IMR-90 (cell line): ENCODE measurements at regions not wholly inside any gene's neighbourhood (a gene's known extent, or its start where the extent isn't known, plus 50 kb on each side); places are given as distances from the start of the nearest gene placed in this dataset.

Source experiments
- ATAC-seq: fragments of 200-7000 bp; cut with Tn5 transposase; 2 replicates; pipeline ENCODE4 v1.9.1; 2020; ENCODE audit warnings: low read depth, mild to moderate bottlenecking, moderate library complexity
- BruUV-seq: library from RNA; stranded (reverse); fragments of 400-500 nt; replicated peaks from 2 replicates; lab custom pipeline; 2021; lab: Mats Ljungman, UMichigan
- CTCF ChIA-PET: fragments of 300-600 bp; formaldehyde crosslinking; extraction: SDS; loops from one replicate; lab custom pipeline; 2021; ENCODE audit warnings: antibody characterized with exemption; lab: Yijun Ruan, JAX
- POLR2A ChIA-PET: fragments of 300-600 bp; sonication (Branson Sonifier 250); formaldehyde crosslinking; loops from one replicate; lab custom pipeline; 2022; ENCODE audit warnings: antibody characterized with exemption; ENCODE audit not compliant: unreplicated experiment; lab: Charles Lee
- DNase-seq: peaks from one replicate; pipeline ENCODE4 v3.0.0; 2013
- H2AFZ ChIP-seq: replicated peaks from 2 replicates; pipeline ENCODE3; 2013; ENCODE audit warnings: low read length, mild to moderate bottlenecking; ENCODE audit not compliant: poor library complexity
- H2AK5ac ChIP-seq: 2 replicates; pipeline ENCODE4 v1.6.1; 2013; ENCODE audit warnings: low read depth, low read length, inconsistent platforms
- H2AK9ac ChIP-seq: replicated peaks from 2 replicates; pipeline ENCODE3; 2013; ENCODE audit warnings: mild to moderate bottlenecking, low read depth, low read length, moderate library complexity; ENCODE audit not compliant: poor library complexity
- H2BK120ac ChIP-seq: 2 replicates; pipeline ENCODE4 v1.6.1; 2013; ENCODE audit warnings: low read depth, low read length, inconsistent platforms
- H2BK15ac ChIP-seq: 3 replicates; pipeline ENCODE4 v1.6.1; 2013; ENCODE audit warnings: low read depth, low read length, inconsistent platforms
- H2BK20ac ChIP-seq: 2 replicates; pipeline ENCODE4 v1.6.1; 2013; ENCODE audit warnings: low read depth, mild to moderate bottlenecking, inconsistent platforms, low read length, moderate library complexity
- H2BK5ac ChIP-seq: 2 replicates; pipeline ENCODE4 v1.6.1; 2013; ENCODE audit warnings: mild to moderate bottlenecking, low read depth, low read length, inconsistent platforms; ENCODE audit not compliant: poor library complexity, severe bottlenecking
- H3K14ac ChIP-seq: replicated peaks from 2 replicates; pipeline ENCODE4 v1.6.1; 2013; ENCODE audit warnings: low read depth, low read length, inconsistent platforms
- H3K18ac ChIP-seq: 2 replicates; pipeline ENCODE4 v1.6.1; 2013; ENCODE audit warnings: low read depth, low read length, control low read depth
- H3K23ac ChIP-seq: 2 replicates; pipeline ENCODE4 v1.6.1; 2013; ENCODE audit warnings: low read depth, low read length, inconsistent platforms
- H3K27ac ChIP-seq: 2 replicates; pipeline ENCODE4 v1.5.1; 2013; ENCODE audit warnings: mild to moderate bottlenecking, control low read depth, low read length; ENCODE audit not compliant: insufficient read depth
- H3K27me3 ChIP-seq: 2 replicates; pipeline ENCODE4 v1.6.1; 2013; ENCODE audit warnings: low read length; ENCODE audit not compliant: control insufficient read depth, insufficient read depth
- H3K36me3 ChIP-seq: 2 replicates; pipeline ENCODE4 v1.6.1; 2013; ENCODE audit warnings: low read length, mixed read lengths; ENCODE audit not compliant: control insufficient read depth, insufficient read depth
- H3K4ac ChIP-seq: 2 replicates; pipeline ENCODE4 v1.6.1; 2013; ENCODE audit warnings: low read depth, low read length, inconsistent platforms
- H3K4me1 ChIP-seq: 2 replicates; pipeline ENCODE4 v1.6.1; 2013; ENCODE audit warnings: low read length, mixed read lengths; ENCODE audit not compliant: control insufficient read depth, insufficient read depth
- H3K4me2 ChIP-seq: 2 replicates; pipeline ENCODE4 v1.6.1; 2013; ENCODE audit warnings: low read depth, mild to moderate bottlenecking, control low read depth, low read length, moderate library complexity
- H3K4me3 ChIP-seq: 2 replicates; pipeline ENCODE4 v1.5.1; 2013; ENCODE audit warnings: low read depth, mild to moderate bottlenecking, control low read depth, low read length, moderate library complexity; ENCODE audit not compliant: insufficient read depth
- H3K56ac ChIP-seq: 2 replicates; pipeline ENCODE4 v1.6.1; 2013; ENCODE audit warnings: low read length, inconsistent platforms; ENCODE audit not compliant: insufficient read depth; ENCODE audit errors: extremely low read depth
- H3K79me1 ChIP-seq, 2 experiments: 2 replicates each; pipeline ENCODE4 v1.6.1; 2013; ENCODE audit warnings: low read length in 2 of 2, inconsistent platforms in 1 of 2, low read depth in 1 of 2
- H3K9ac ChIP-seq: 2 replicates; pipeline ENCODE4 v1.6.1; 2013; ENCODE audit warnings: low read depth, low read length, control low read depth
- H3K9me1 ChIP-seq: 2 replicates; pipeline ENCODE4 v1.6.1; 2013; ENCODE audit warnings: low read length, inconsistent platforms; ENCODE audit not compliant: insufficient read depth
- H3K9me3 ChIP-seq: 2 replicates; pipeline ENCODE4 v1.6.1; 2013; ENCODE audit warnings: low read length; ENCODE audit not compliant: control insufficient read depth, insufficient read depth
- H4K20me1 ChIP-seq: 2 replicates; pipeline ENCODE4 v1.6.1; 2013; ENCODE audit warnings: low read length, inconsistent platforms; ENCODE audit not compliant: insufficient read depth
- H4K5ac ChIP-seq: 2 replicates; pipeline ENCODE4 v1.6.1; 2013; ENCODE audit warnings: mild to moderate bottlenecking, low read depth, low read length, control low read depth
- H4K8ac ChIP-seq, 2 experiments: 2 replicates each; pipeline ENCODE4 v1.6.1; 2013; ENCODE audit warnings: low read depth in 2 of 2, low read length in 2 of 2, control low read depth in 1 of 2, inconsistent platforms in 1 of 2
- H4K91ac ChIP-seq: 2 replicates; pipeline ENCODE4 v1.6.1; 2013; ENCODE audit warnings: low read depth, low read length, inconsistent platforms; ENCODE audit not compliant: insufficient read depth
- BHLHE40 ChIP-seq: fragments of 150-350 bp; IDR thresholded peaks from 2 replicates; pipeline ENCODE4 v1.6.1; 2016; ENCODE audit warnings: mild to moderate bottlenecking, low read depth, low read length
- CEBPB ChIP-seq: IDR thresholded peaks from 2 replicates; pipeline ENCODE4 v1.6.1; 2012; ENCODE audit warnings: low read depth, low read length, improper control_type of control experiment
- CHD1 ChIP-seq: IDR thresholded peaks from 2 replicates; pipeline ENCODE4 v1.6.1; 2012; ENCODE audit warnings: low read depth, low read length, improper control_type of control experiment
- MAFK ChIP-seq: IDR thresholded peaks from 2 replicates; pipeline ENCODE4 v1.6.1; 2012; ENCODE audit warnings: low read depth, low read length, improper control_type of control experiment
- MAZ ChIP-seq: IDR thresholded peaks from 2 replicates; pipeline ENCODE4 v1.6.1; 2012; ENCODE audit warnings: low read depth, mild to moderate bottlenecking, low read length, improper control_type of control experiment, moderate library complexity, borderline replicate concordance
- MXI1 ChIP-seq: IDR thresholded peaks from 2 replicates; pipeline ENCODE4 v1.6.1; 2012; ENCODE audit warnings: low read depth, mild to moderate bottlenecking, low read length, moderate library complexity, borderline replicate concordance
- NFE2L2 ChIP-seq: fragments of 150-350 bp; IDR thresholded peaks from 2 replicates; pipeline ENCODE4 v1.6.1; 2016; ENCODE audit warnings: low read depth, mild to moderate bottlenecking, low read length
- POLR2A ChIP-seq: IDR thresholded peaks from 2 replicates; pipeline ENCODE4 v1.6.1; 2012; ENCODE audit warnings: mild to moderate bottlenecking, low read depth, low read length
- RAD21 ChIP-seq: IDR thresholded peaks from 2 replicates; pipeline ENCODE4 v1.6.1; 2012; ENCODE audit warnings: low read length, improper control_type of control experiment
- RCOR1 ChIP-seq: IDR thresholded peaks from 2 replicates; pipeline ENCODE4 v1.6.1; 2012; ENCODE audit warnings: mild to moderate bottlenecking, low read length, improper control_type of control experiment; ENCODE audit not compliant: insufficient replicate concordance
- RFX5 ChIP-seq: IDR thresholded peaks from 2 replicates; pipeline ENCODE4 v1.8.0; 2012; ENCODE audit warnings: low read depth, mild to moderate bottlenecking, low read length, moderate library complexity
- WGBS, 2 experiments: methylation state at CpG; one replicate each; pipeline versions ENCODE4 v1.1.5 to v1.1.7; 2013; ENCODE audit warnings: missing lambda C conversion rate in 2 of 2; ENCODE audit not compliant: insufficient read length in 1 of 2; ENCODE audit errors: extremely low coverage in 2 of 2; 5-methylcytosine and 5-hydroxymethylcytosine counted together
- dilution Hi-C: fragments of 300-500 bp; cut with HindIII; formaldehyde crosslinking; loops from one replicate; pipeline ENCODE4 v1.14.3; 2018; ENCODE audit warnings: low sequenced_read_pairs; ENCODE audit not compliant: unreplicated experiment
- in situ Hi-C: fragments of 300-500 bp; cut with MboI; formaldehyde crosslinking; loops from 3 replicates; pipeline ENCODE4 v1.14.3; 2019; ENCODE audit warnings: low sequenced_read_pairs, inconsistent platforms, mixed read lengths
- intact Hi-C: fragments of 100-400 bp; cut with micrococcal nuclease; formaldehyde crosslinking; loops from 2 replicates; pipeline ENCODE4 v1.10.0; 2022
- TF ChIP-seq, protein P1 (sequence below): fragments of 150-350 bp; IDR thresholded peaks from 2 replicates; pipeline ENCODE4 v1.6.1; 2017; ENCODE audit warnings: mild to moderate bottlenecking, antibody characterized with exemption, low read length, low read depth

DNA sequence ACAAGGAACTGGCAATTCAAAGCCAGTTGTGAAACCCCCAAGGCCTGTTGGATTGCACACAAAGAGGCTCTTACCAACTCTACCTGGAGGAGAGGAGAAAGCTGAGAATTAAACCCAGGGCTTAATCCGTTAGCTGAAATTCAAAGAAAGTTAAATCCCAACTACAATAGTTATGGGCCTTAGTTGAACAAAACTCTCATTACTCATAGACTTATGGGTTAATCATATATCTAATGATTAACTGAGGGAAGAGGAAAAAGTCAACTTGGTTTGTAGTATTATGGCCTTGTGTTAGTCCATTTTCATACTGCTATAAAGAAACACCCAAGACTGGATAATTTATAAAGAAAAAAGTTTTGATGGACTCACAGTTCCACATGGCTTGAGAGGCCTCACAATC is 838.2 kb upstream of the ADGRL2 start:
- Histone ChIP-seq H3K79me1 (no peaks in the 10 kb centered on the region), H2AFZ (no peak overlapping the region), H3K9ac (no peak overlapping the region), H3K4me3 (no peak overlapping the region), H3K56ac (no peak overlapping the region), H3K4ac (no peak overlapping the region), H4K20me1 (no peaks in the 10 kb centered on the region), H3K23ac (no peak overlapping the region), H4K91ac (no peak overlapping the region), H3K27ac (no peak overlapping the region), H2AK5ac (no peak overlapping the region), H2AK9ac (no peak overlapping the region), H2BK5ac (no peak overlapping the region), H3K4me1 (no peaks in the 10 kb centered on the region), H4K5ac (no peak overlapping the region), H3K9me1 (no peaks in the 10 kb centered on the region), H2BK120ac (no peak overlapping the region), H3K14ac (no peak overlapping the region), H3K36me3 (no peaks in the 10 kb centered on the region), H2BK15ac (no peak overlapping the region), H3K9me3 (no peaks in the 10 kb centered on the region), H3K18ac (no peak overlapping the region), H3K4me2 (no peak overlapping the region), H4K8ac (no peak overlapping the region), H3K27me3 (no peaks in the 10 kb centered on the region), H2BK20ac (no peak overlapping the region)
- ChIA-PET CTCF (interaction anchor here (1.0 kb wide), 1 partner anchor 13 kb away, joined by 4 read pairs; no protein-coding TSS in a partner anchor), POLR2A (no interaction called here)
- in situ Hi-C loops = no loop called here
- WGBS, 2 experiments = no CpG with 5 or more reads among the region's 1 CpG
- dilution Hi-C loops = no loop called here
- TF ChIP-seq CEBPB (no peak), MAZ (no peak), NFE2L2 (no peak), POLR2A (no peak), MAFK (no peak), MXI1 (no peak), CHD1 (no peak), RAD21 (no peak), RCOR1 (no peak), RFX5 (no peak), BHLHE40 (no peak)
- TF ChIP-seq, protein P1, sequence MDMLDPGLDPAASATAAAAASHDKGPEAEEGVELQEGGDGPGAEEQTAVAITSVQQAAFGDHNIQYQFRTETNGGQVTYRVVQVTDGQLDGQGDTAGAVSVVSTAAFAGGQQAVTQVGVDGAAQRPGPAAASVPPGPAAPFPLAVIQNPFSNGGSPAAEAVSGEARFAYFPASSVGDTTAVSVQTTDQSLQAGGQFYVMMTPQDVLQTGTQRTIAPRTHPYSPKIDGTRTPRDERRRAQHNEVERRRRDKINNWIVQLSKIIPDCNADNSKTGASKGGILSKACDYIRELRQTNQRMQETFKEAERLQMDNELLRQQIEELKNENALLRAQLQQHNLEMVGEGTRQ = no peak
- ATAC-seq = no peak
- intact Hi-C loops = no loop called here
- no peak for DNase-seq
- no TSS peak for BruUV-seq
